ENCODE measurements at regions not wholly inside any gene's neighbourhood (a gene's known extent, or its start where the extent isn't known, plus 50 kb on each side); places are given as distances from the start of the nearest gene placed in this dataset.

DNA sequence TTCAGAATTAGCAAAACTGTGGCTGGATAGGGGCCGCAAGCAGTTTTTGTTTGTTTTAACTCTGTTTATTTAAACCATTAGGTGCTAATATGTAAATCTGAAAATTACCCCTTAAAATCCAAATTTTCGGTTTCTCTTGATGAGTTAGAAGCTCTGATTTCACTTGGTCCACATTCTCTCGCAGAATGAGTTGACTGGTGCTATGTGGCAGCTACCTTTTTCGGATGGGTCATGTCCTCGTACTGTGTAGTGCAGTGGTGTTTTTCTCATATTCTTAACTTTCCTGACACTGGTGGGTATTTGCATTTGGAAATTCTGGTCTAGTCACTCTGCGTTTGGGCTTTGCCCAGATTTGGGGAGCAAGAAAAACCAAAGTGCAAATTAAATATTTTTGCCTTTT is 87.1 kb downstream of the DIPK2A start:
- Histone ChIP-seq H3K27me3 (no peaks in the 10 kb centered on the region), H3K9me3 (no peaks in the 10 kb centered on the region), H3K4me1 (no peaks in the 10 kb centered on the region), H3K4me3 (no peak overlapping the region), H3K36me3 (no peaks in the 10 kb centered on the region), H3K27ac (no peak overlapping the region)
- no peak for TF ChIP-seq POLR2A (IDR thresholded peaks at IDR 0.05)
- no peak for TF ChIP-seq EP300 (IDR thresholded peaks at IDR 0.05)
- TF ChIP-seq POLR2AphosphoS5 (IDR thresholded peaks at IDR 0.05), result no peak
- TF ChIP-seq, protein P1, sequence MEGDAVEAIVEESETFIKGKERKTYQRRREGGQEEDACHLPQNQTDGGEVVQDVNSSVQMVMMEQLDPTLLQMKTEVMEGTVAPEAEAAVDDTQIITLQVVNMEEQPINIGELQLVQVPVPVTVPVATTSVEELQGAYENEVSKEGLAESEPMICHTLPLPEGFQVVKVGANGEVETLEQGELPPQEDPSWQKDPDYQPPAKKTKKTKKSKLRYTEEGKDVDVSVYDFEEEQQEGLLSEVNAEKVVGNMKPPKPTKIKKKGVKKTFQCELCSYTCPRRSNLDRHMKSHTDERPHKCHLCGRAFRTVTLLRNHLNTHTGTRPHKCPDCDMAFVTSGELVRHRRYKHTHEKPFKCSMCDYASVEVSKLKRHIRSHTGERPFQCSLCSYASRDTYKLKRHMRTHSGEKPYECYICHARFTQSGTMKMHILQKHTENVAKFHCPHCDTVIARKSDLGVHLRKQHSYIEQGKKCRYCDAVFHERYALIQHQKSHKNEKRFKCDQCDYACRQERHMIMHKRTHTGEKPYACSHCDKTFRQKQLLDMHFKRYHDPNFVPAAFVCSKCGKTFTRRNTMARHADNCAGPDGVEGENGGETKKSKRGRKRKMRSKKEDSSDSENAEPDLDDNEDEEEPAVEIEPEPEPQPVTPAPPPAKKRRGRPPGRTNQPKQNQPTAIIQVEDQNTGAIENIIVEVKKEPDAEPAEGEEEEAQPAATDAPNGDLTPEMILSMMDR (IDR thresholded peaks at IDR 0.05), result no peak
- intact Hi-C loops (cut with DNase I), result no loop called here
- no peak for DNase-seq
- WGBS, 2 donors, result 87 to 90% methylated on average over 6 of the region's 6 CpGs

DNA sequence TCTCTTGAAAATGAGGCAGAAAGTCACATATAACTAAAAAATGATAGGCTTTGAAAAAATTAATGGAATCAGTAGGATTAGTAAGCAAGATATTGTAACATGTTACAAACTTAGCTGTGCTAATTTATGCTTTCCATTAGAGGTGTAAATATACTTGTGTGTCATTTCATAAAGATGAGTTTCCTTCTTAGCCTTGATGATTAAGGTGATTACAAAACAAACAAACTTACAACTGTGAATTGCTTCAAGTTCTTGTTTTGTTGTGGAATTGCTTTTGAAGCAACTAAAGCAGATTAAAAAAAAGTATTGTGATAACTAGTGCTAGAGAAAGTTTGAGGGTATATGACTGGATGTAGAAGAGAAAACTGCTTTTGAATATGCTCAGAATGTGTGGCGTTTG is 87.9 kb downstream of the DIPK2A start:
- H3K9me3 ChIP-seq, result no peaks in the 10 kb centered on the region
- no peak for DNase-seq
- no peaks in the 10 kb centered on the region for H3K36me3 ChIP-seq
- intact Hi-C loops (cut with DNase I), result no loop called here
- 87 to 91% methylated on average over 1 of the region's 1 CpG for WGBS, 2 donors
- no peak overlapping the region for H3K4me3 ChIP-seq
- TF ChIP-seq EP300 (IDR thresholded peaks at IDR 0.05) (no peak), POLR2AphosphoS5 (IDR thresholded peaks at IDR 0.05) (no peak), POLR2A (IDR thresholded peaks at IDR 0.05) (no peak)
- TF ChIP-seq, protein P1 (IDR thresholded peaks at IDR 0.05), result no peak
- no peak overlapping the region for H3K27ac ChIP-seq
- H3K27me3 ChIP-seq, result no peaks in the 10 kb centered on the region
- no peaks in the 10 kb centered on the region for H3K4me1 ChIP-seq

DNA sequence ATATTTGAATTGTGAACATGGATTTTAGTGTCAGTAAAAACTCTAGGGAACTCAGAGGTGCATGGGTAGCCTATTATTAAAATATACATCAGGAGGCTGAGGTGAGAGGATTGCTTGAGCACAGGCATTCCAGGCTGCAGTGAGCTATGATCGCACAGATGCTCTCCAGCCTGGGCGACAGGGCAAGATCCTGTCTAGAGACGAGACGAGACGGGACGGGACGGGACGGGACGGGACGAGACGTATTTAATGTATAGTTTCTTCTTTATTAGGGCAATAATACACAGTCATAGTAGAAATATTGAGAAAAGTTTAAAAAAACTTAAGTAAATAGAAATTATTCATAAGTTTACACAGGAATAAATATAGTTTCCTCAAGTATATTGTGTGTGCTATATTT is 89.3 kb downstream of the DIPK2A start:
- Histone ChIP-seq H3K27ac (no peak overlapping the region), H3K4me1 (no peaks in the 10 kb centered on the region), H3K4me3 (no peak overlapping the region), H3K36me3 (no peaks in the 10 kb centered on the region), H3K27me3 (no peaks in the 10 kb centered on the region), H3K9me3 (no peaks in the 10 kb centered on the region)
- intact Hi-C loops (cut with DNase I), result no loop called here
- WGBS, 2 donors, result 94 to 96% methylated on average over 11 of the region's 11 CpGs
- TF ChIP-seq POLR2A (IDR thresholded peaks at IDR 0.05) (no peak), POLR2AphosphoS5 (IDR thresholded peaks at IDR 0.05) (no peak), EP300 (IDR thresholded peaks at IDR 0.05) (no peak)
- TF ChIP-seq, protein P1 (IDR thresholded peaks at IDR 0.05), result no peak
- no peak for DNase-seq

DNA sequence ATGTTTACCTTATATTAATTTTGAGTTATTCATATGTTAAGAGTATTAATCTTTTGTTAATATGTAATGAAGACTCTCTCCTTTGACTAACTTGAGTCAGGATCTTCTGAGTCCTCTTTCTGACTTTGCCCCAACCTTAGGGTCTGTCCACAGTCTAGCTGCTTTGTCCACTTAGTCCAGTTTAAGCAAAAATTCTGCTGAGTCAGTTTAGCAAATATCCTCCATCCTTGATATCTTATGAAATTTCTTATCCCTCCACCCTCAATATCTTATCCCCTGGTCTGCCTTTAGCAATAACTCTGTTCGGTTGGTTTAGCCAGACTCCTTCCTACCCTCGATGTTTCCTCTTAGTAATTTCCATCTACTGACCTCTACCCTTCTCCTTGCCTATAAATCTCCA is 91.7 kb downstream of the DIPK2A start:
- WGBS, 2 donors, result 34 to 56% methylated on average over 2 of the region's 2 CpGs
- no peak for DNase-seq

DNA sequence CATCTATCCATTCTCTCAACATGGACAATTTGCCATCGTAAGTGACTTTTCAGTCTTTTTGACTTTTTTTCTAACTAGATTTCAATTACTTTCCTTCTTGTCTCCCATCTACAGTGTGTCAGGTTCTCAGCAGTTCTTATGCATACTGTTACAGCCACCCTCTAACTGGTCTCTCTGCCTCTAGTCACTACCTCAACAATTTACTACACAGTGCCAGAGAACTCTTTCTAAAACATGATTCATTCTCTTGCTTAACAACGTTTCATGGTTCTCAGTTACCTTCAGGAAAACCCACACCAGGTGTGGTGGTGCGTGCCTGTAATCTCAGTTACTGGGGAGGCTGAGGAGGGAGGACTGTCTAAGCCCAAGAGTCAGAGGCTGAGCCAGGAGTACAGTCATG is 95.4 kb downstream of the DIPK2A start:
- Histone ChIP-seq H3K27me3 (no peaks in the 10 kb centered on the region), H3K9me3 (peaks cover 0 to 5% (median 1%) of the 10 kb centered on the region in 4 donors), H3K27ac (no peak overlapping the region), H3K4me3 (no peak overlapping the region), H3K4me1 (no peaks in the 10 kb centered on the region), H3K36me3 (no peaks in the 10 kb centered on the region)
- intact Hi-C loops (cut with DNase I), result no loop called here
- TF ChIP-seq, protein P1 (IDR thresholded peaks at IDR 0.05), result no peak
- TF ChIP-seq EP300 (IDR thresholded peaks at IDR 0.05) (no peak), POLR2AphosphoS5 (IDR thresholded peaks at IDR 0.05) (no peak), POLR2A (IDR thresholded peaks at IDR 0.05) (no peak)
- DNase-seq, result no peak
- 61 to 84% methylated on average over 3 of the region's 3 CpGs for WGBS, 2 donors

More for the DNA sequence above, 91.7 kb downstream of the DIPK2A start:
- TF ChIP-seq EP300 (IDR thresholded peaks at IDR 0.05) (no peak), POLR2AphosphoS5 (IDR thresholded peaks at IDR 0.05) (no peak), POLR2A (IDR thresholded peaks at IDR 0.05) (no peak)
- TF ChIP-seq, protein P1 (IDR thresholded peaks at IDR 0.05), result no peak
- H3K9me3 ChIP-seq, result no peaks in the 10 kb centered on the region
- intact Hi-C loops (cut with DNase I), result no loop called here
- no peak overlapping the region for H3K27ac ChIP-seq
- no peaks in the 10 kb centered on the region for H3K27me3 ChIP-seq
- no peak overlapping the region for H3K4me3 ChIP-seq
- no peaks in the 10 kb centered on the region for H3K36me3 ChIP-seq
- H3K4me1 ChIP-seq, result no peaks in the 10 kb centered on the region

All from sigmoid colon (tissue), 6 donors.